GM12872 (cell line): ENCODE measurements at regions not wholly inside any gene's neighbourhood (a gene's known extent, or its start where the extent isn't known, plus 50 kb on each side); places are given as distances from the start of the nearest gene placed in this dataset.
A peak's percentile ranks its signal among the peaks of the same experiment; 100 is the strongest.

Experiments
- TF ChIP-seq, protein P1 (sequence below): IDR thresholded peaks from 3 replicates; pipeline ENCODE4 v1.5.1; 2011; ENCODE audit warnings: low read depth, mild to moderate bottlenecking, low read length, moderate library complexity; ENCODE audit not compliant: insufficient read depth

DNA sequence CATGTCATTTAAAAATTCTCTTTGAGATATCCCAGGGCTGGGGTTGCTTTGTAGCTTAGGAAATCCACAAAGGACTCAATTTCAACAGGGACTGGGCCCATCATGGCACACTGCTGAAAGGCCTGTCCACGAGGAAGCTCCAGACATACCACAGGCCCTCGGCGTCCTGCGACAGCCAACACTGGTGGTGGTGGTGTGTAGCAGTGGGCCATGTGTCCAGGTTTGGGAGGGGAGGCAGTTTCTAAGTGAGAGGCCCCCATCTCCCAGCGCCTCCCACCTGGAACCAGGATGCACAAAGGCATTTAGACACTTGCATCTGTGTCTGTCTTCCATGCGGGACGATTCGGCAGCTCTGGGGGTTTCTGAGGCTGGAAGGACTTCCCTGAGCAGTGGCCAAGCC is 65.2 kb upstream of the ZNF423 start:
- TF ChIP-seq, protein P1, sequence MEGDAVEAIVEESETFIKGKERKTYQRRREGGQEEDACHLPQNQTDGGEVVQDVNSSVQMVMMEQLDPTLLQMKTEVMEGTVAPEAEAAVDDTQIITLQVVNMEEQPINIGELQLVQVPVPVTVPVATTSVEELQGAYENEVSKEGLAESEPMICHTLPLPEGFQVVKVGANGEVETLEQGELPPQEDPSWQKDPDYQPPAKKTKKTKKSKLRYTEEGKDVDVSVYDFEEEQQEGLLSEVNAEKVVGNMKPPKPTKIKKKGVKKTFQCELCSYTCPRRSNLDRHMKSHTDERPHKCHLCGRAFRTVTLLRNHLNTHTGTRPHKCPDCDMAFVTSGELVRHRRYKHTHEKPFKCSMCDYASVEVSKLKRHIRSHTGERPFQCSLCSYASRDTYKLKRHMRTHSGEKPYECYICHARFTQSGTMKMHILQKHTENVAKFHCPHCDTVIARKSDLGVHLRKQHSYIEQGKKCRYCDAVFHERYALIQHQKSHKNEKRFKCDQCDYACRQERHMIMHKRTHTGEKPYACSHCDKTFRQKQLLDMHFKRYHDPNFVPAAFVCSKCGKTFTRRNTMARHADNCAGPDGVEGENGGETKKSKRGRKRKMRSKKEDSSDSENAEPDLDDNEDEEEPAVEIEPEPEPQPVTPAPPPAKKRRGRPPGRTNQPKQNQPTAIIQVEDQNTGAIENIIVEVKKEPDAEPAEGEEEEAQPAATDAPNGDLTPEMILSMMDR: no peak

GRCh38 chr16:49921791-49922456 is 66.0 kb upstream of the ZNF423 start:
- TF ChIP-seq, protein P1: peak; percentile 65

- TF ChIP-seq, protein P1: no peak
Observed at GRCh38 chr16:49923411-49923810, 67.5 kb upstream of the ZNF423 start.

GRCh38 chr16:49924078-49924477 is 68.2 kb upstream of the ZNF423 start:
- TF ChIP-seq, protein P1: no peak

DNA sequence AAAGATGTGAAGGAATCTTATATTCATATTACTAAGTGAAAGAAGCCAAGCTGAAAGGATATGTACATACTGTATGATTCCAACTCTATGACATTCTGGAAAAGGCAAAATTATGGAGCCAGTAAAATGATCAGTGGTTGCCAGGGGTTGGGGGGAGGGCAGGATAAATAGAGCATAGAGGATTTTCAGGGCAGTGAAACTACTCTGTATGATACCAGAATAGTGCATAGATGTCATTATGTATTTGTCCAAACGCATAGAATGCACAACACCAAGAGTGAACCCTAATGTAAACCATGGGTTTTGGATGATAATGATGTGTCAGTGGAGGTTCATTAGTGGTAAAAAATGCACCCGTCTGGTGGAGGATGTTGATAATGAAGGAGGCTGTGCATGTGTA is 71.0 kb upstream of the ZNF423 start:
- TF ChIP-seq, protein P1: no peak

- TF ChIP-seq, protein P1: no peak
Observed at GRCh38 chr16:49928176-49929041, 72.5 kb upstream of the ZNF423 start.

DNA sequence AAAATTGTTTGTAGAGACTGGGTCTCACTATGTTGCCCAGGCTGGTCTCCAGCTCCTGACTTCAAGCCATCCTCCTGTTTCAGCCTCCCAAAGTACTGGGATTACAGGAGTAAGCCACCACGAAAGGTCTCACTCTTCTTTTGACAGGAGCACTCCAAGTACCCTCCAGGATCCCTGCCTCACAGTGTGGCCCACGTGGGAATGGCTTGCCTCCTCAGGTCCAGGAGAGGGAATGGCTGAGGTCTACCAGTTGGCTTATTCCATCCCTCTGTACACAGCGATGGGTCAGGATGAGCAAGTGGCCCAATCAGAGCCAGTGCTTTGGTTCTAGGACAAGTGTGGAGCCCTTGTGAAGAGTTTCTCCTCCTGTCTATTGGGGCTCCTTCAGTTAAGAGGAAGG is 73.7 kb upstream of the ZNF423 start:
- TF ChIP-seq, protein P1: no peak
